ENCODE measurements at regions not wholly inside any gene's neighbourhood (a gene's known extent, or its start where the extent isn't known, plus 50 kb on each side); places are given as distances from the start of the nearest gene placed in this dataset.

GRCh38 chr5:38188591-38188990, 69.8 kb upstream of the EGFLAM start:
- H3K9me3 ChIP-seq (ENCODE audit: insufficient read depth, low read length): no peaks in the 10 kb centered on the region
- H2AFZ ChIP-seq (ENCODE audit: low read depth, low read length): no peak overlapping the region
- no peaks in the 10 kb centered on the region for H3K27me3 ChIP-seq (ENCODE audit: low read depth, low read length)
- TF ChIP-seq, protein P1, sequence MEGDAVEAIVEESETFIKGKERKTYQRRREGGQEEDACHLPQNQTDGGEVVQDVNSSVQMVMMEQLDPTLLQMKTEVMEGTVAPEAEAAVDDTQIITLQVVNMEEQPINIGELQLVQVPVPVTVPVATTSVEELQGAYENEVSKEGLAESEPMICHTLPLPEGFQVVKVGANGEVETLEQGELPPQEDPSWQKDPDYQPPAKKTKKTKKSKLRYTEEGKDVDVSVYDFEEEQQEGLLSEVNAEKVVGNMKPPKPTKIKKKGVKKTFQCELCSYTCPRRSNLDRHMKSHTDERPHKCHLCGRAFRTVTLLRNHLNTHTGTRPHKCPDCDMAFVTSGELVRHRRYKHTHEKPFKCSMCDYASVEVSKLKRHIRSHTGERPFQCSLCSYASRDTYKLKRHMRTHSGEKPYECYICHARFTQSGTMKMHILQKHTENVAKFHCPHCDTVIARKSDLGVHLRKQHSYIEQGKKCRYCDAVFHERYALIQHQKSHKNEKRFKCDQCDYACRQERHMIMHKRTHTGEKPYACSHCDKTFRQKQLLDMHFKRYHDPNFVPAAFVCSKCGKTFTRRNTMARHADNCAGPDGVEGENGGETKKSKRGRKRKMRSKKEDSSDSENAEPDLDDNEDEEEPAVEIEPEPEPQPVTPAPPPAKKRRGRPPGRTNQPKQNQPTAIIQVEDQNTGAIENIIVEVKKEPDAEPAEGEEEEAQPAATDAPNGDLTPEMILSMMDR (IDR thresholded peaks at IDR 0.05; ENCODE audit: low read depth, low read length): no peak
- TF ChIP-seq EZH2phosphoT487 (IDR thresholded peaks at IDR 0.05; ENCODE audit: low read depth): no peak
- no peaks in the 10 kb centered on the region for H3K79me2 ChIP-seq (ENCODE audit: low read length)
- no peak overlapping the region for H3K4me3 ChIP-seq (ENCODE audit: low read length)
- H3K4me2 ChIP-seq (ENCODE audit: low read length): no peak overlapping the region
- no peaks in the 10 kb centered on the region for H4K20me1 ChIP-seq (ENCODE audit: insufficient read depth, low read length)
- peaks cover 12% of the 10 kb centered on the region for H3K4me1 ChIP-seq (ENCODE audit: low read length)
- H3K27ac ChIP-seq (ENCODE audit: low read length): no peak overlapping the region
- no peaks in the 10 kb centered on the region for H3K36me3 ChIP-seq (replicated peaks; ENCODE audit: low read depth, low read length)
- H3K9ac ChIP-seq (ENCODE audit: low read length): no peak overlapping the region

- H3K27me3 ChIP-seq (ENCODE audit: low read depth, low read length): no peaks in the 10 kb centered on the region
- no peak overlapping the region for H2AFZ ChIP-seq (ENCODE audit: low read depth, low read length)
- H4K20me1 ChIP-seq (ENCODE audit: insufficient read depth, low read length): no peaks in the 10 kb centered on the region
- no peak overlapping the region for H3K4me3 ChIP-seq (ENCODE audit: low read length)
- peaks cover 8% of the 10 kb centered on the region for H3K4me1 ChIP-seq (ENCODE audit: low read length)
- H3K4me2 ChIP-seq (ENCODE audit: low read length): no peak overlapping the region; the same call in 1 of the 2 replicates
- no peaks in the 10 kb centered on the region for H3K9me3 ChIP-seq (ENCODE audit: insufficient read depth, low read length)
- no peak for TF ChIP-seq EZH2phosphoT487 (IDR thresholded peaks at IDR 0.05; ENCODE audit: low read depth)
- TF ChIP-seq, protein P1 (IDR thresholded peaks at IDR 0.05; ENCODE audit: low read depth, low read length): no peak
- H3K9ac ChIP-seq (ENCODE audit: low read length): no peak overlapping the region
- H3K27ac ChIP-seq (ENCODE audit: low read length): no peak overlapping the region
- H3K36me3 ChIP-seq (replicated peaks; ENCODE audit: low read depth, low read length): no peaks in the 10 kb centered on the region
- no peaks in the 10 kb centered on the region for H3K79me2 ChIP-seq (ENCODE audit: low read length)
Observed at GRCh38 chr5:38187532-38187931, 70.8 kb upstream of the EGFLAM start.

DNA sequence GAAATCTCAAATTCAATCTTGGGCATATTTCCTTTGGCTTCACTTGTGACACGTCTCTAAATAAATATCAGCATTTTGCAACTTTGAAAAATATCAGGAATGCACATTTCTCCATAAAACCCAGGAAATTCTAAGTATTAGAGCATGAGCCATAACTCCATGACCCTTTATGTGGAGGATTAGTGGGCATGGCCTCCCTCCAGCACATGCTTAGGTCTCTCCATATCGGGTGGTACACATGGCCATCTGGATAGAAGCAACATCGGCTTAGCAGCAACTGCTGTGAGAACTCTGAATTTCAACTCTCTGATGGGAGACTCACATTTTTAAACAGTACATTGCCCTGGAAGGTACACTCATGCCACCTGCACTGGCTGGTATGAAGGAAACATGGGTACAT, 73.7 kb upstream of the EGFLAM start:
- H3K79me2 ChIP-seq (ENCODE audit: low read length): no peaks in the 10 kb centered on the region
- H3K27me3 ChIP-seq (ENCODE audit: low read depth, low read length): no peaks in the 10 kb centered on the region
- no peak overlapping the region for H3K27ac ChIP-seq (ENCODE audit: low read length)
- no peaks in the 10 kb centered on the region for H4K20me1 ChIP-seq (ENCODE audit: insufficient read depth, low read length)
- H2AFZ ChIP-seq (ENCODE audit: low read depth, low read length): no peak overlapping the region
- no peak for TF ChIP-seq EZH2phosphoT487 (IDR thresholded peaks at IDR 0.05; ENCODE audit: low read depth)
- TF ChIP-seq, protein P1 (IDR thresholded peaks at IDR 0.05; ENCODE audit: low read depth, low read length): no peak
- no peaks in the 10 kb centered on the region for H3K36me3 ChIP-seq (replicated peaks; ENCODE audit: low read depth, low read length)
- no peaks in the 10 kb centered on the region for H3K9me3 ChIP-seq (ENCODE audit: insufficient read depth, low read length)
- no peak overlapping the region for H3K4me3 ChIP-seq (ENCODE audit: low read length)
- peaks cover 8% of the 10 kb centered on the region for H3K4me1 ChIP-seq (ENCODE audit: low read length)
- no peak overlapping the region for H3K9ac ChIP-seq (ENCODE audit: low read length)
- no peak overlapping the region for H3K4me2 ChIP-seq (ENCODE audit: low read length)

DNA sequence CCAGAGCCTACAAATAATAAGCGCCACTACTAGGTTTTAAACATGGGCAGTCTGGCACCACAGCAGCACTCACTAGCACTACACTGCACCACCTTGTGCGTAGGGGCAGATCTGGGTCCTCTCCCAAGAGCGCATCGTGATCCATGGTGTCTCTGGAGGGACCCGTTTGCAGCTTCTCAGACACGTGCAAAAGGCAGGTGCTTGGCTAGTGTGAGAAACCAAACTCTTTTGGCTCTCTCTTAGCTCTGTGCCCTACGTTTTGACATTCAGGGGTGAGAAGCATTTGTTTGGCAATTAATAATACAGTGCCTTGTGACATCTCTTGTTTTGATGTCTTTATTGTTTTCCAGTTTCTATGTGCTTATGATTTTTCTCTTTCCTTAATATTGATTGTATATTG, 75.4 kb upstream of the EGFLAM start:
- Histone ChIP-seq H3K27ac (ENCODE audit: low read length) (no peak overlapping the region), H3K4me3 (ENCODE audit: low read length) (no peak overlapping the region), H3K4me1 (ENCODE audit: low read length) (peaks cover 8% of the 10 kb centered on the region), H3K9ac (ENCODE audit: low read length) (no peak overlapping the region), H4K20me1 (ENCODE audit: insufficient read depth, low read length) (no peaks in the 10 kb centered on the region), H3K36me3 (replicated peaks; ENCODE audit: low read depth, low read length) (no peaks in the 10 kb centered on the region), H3K4me2 (ENCODE audit: low read length) (no peak overlapping the region), H3K9me3 (ENCODE audit: insufficient read depth, low read length) (no peaks in the 10 kb centered on the region), H3K27me3 (ENCODE audit: low read depth, low read length) (no peaks in the 10 kb centered on the region), H3K79me2 (ENCODE audit: low read length) (no peaks in the 10 kb centered on the region), H2AFZ (ENCODE audit: low read depth, low read length) (no peak overlapping the region)
- TF ChIP-seq EZH2phosphoT487 (IDR thresholded peaks at IDR 0.05; ENCODE audit: low read depth): no peak
- TF ChIP-seq, protein P1 (IDR thresholded peaks at IDR 0.05; ENCODE audit: low read depth, low read length): no peak

All from OCI-LY3 (cell line).